GM12873 (cell line): ENCODE measurements at regions not wholly inside any gene's neighbourhood (a gene's known extent, or its start where the extent isn't known, plus 50 kb on each side); places are given as distances from the start of the nearest gene placed in this dataset.

Experiments used
- CTCF ChIP-seq: IDR thresholded peaks from 2 replicates; pipeline ENCODE4 v1.5.1; 2012; ENCODE audit warnings: low read depth, mild to moderate bottlenecking, moderate library complexity, low read length, control low read depth; ENCODE audit not compliant: insufficient read depth; ENCODE audit errors: missing control alignments

- TF ChIP-seq CTCF: no peak
Observed at GRCh38 chr7:47039089-47039648, 542.7 kb downstream of the TNS3 start.

GRCh38 chr7:47038621-47039020 lies 543.3 kb downstream of the TNS3 start:
- no peak for TF ChIP-seq CTCF

GRCh38 chr7:47037607-47038006 lies 544.3 kb downstream of the TNS3 start:
- TF ChIP-seq CTCF: no peak

- no peak for TF ChIP-seq CTCF
Observed at GRCh38 chr7:47036909-47037308, 545.0 kb downstream of the TNS3 start.

GRCh38 chr7:47035522-47035921 lies 546.4 kb downstream of the TNS3 start:
- no peak for TF ChIP-seq CTCF

GRCh38 chr7:47034180-47034579 lies 547.7 kb downstream of the TNS3 start:
- no peak for TF ChIP-seq CTCF

GRCh38 chr7:47032536-47032908 lies 549.4 kb downstream of the TNS3 start:
- no peak for TF ChIP-seq CTCF
